K562 (cell line): ENCODE measurements at regions not wholly inside any gene's neighbourhood (a gene's known extent, or its start where the extent isn't known, plus 50 kb on each side); places are given as distances from the start of the nearest gene placed in this dataset.

ENCODE experiments used
- EP300 ChIP-seq: IDR thresholded peaks from 2 replicates; pipeline ENCODE4 v1.6.1; 2012; ENCODE audit warnings: low read length, improper control_type of control experiment
- GABPB1 ChIP-seq: sonication (generic); formaldehyde crosslinking; IDR thresholded peaks from 2 replicates; pipeline ENCODE4 v1.8.0; 2022; ENCODE audit warnings: mild to moderate bottlenecking, missing genetic modification reagents
- MBD1 ChIP-seq: fragments of 250-450 bp; sonication (Bioruptor Pico); IDR thresholded peaks from 2 replicates; pipeline ENCODE4 v1.8.0; 2022; ENCODE audit warnings: inconsistent platforms
- POLR2A ChIP-seq: fragments of 450-650 bp; conservative IDR thresholded peaks from 2 replicates; pipeline ENCODE4 v1.6.1; 2016
- RBM34 ChIP-seq: fragments of 200-400 bp; formaldehyde crosslinking; IDR thresholded peaks from 2 replicates; pipeline ENCODE4 v1.6.1; 2018; ENCODE audit warnings: low read length, borderline replicate concordance; ENCODE audit not compliant: insufficient read depth
- SMARCC2 ChIP-seq: fragments of 450-650 bp; IDR thresholded peaks from 2 replicates; pipeline ENCODE4 v1.6.1; 2017; ENCODE audit warnings: antibody characterized with exemption, moderate library complexity, mild to moderate bottlenecking, low read depth
- TCF7 ChIP-seq: sonication (generic); IDR thresholded peaks from 2 replicates; pipeline ENCODE4 v1.6.1; 2016; ENCODE audit warnings: antibody characterized with exemption, borderline replicate concordance
- YBX1 ChIP-seq: fragments of 450-650 bp; IDR thresholded peaks from 2 replicates; pipeline ENCODE4 v1.7.1; 2016; ENCODE audit warnings: mild to moderate bottlenecking
- ZFP36 ChIP-seq: fragments of 150-350 bp; IDR thresholded peaks from 2 replicates; pipeline ENCODE4 v1.6.1; 2018; ENCODE audit warnings: low read length, low read depth; ENCODE audit not compliant: partially characterized antibody
- ZNF224 ChIP-seq: sonication (generic); formaldehyde crosslinking; IDR thresholded peaks from 2 replicates; pipeline ENCODE4 v1.8.0; 2022; ENCODE audit warnings: mild to moderate bottlenecking, missing genetic modification reagents
- ZNF77 ChIP-seq: fragments of 250-450 bp; sonication (Bioruptor Pico); IDR thresholded peaks from 2 replicates; pipeline ENCODE4 v1.5.0; 2020

- no peak for TF ChIP-seq MBD1 (CRISPR knock-in tag)
- no peak for TF ChIP-seq ZFP36
- TF ChIP-seq ZNF224 (CRISPR knock-in tag) = no peak
- no peak for TF ChIP-seq TCF7
- TF ChIP-seq ZNF77 (CRISPR knock-in tag) = no peak
- no peak for TF ChIP-seq GABPB1 (CRISPR knock-in tag)
- TF ChIP-seq RBM34 = no peak
- no peak for TF ChIP-seq EP300
- TF ChIP-seq POLR2A = no peak
- TF ChIP-seq YBX1 = no peak
- no peak for TF ChIP-seq SMARCC2
Observed at GRCh38 chr2:163878718-163879117, 142.9 kb upstream of the FIGN start.
